HG03097 (cell line): ENCODE measurements at regions not wholly inside any gene's neighbourhood (a gene's known extent, or its start where the extent isn't known, plus 50 kb on each side); places are given as distances from the start of the nearest gene placed in this dataset.

Experiments
- ATAC-seq: cut with Tn5 transposase; IDR thresholded peaks from one replicate; pipeline ENCODE4 v1.9.1; 2021; ENCODE audit not compliant: unreplicated experiment, low FRiP score

DNA sequence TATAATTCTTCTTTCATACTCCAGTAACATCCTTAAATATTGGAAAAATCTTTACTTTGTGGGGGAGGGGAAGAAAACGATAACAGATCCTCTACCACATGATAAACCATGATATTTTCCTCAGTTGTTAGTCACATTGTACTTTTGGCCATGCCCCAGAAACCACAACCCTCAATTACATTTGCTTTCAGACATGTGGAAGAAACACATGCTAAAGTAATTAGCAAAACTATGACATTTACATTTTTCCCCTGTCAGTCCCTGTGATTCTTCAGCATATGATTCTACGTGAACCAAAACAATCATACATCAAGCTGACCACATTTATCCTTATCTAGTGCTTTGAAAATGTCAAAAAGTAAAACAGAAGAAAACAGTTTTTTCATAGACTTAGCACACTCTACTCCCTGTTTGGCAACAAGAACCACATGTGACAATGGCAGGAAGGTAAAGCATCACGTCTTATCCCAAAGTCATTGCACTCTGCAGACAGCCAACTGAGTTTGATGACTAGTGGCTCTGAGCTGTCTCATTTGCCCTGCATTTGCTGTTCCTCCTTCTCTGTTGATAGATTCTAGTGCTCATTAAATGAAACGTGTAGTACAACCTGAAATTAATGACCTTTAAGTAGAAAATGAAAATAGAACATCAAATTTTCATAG lies 505.8 kb upstream of the MARCKS start:
- ATAC-seq: no peak

DNA sequence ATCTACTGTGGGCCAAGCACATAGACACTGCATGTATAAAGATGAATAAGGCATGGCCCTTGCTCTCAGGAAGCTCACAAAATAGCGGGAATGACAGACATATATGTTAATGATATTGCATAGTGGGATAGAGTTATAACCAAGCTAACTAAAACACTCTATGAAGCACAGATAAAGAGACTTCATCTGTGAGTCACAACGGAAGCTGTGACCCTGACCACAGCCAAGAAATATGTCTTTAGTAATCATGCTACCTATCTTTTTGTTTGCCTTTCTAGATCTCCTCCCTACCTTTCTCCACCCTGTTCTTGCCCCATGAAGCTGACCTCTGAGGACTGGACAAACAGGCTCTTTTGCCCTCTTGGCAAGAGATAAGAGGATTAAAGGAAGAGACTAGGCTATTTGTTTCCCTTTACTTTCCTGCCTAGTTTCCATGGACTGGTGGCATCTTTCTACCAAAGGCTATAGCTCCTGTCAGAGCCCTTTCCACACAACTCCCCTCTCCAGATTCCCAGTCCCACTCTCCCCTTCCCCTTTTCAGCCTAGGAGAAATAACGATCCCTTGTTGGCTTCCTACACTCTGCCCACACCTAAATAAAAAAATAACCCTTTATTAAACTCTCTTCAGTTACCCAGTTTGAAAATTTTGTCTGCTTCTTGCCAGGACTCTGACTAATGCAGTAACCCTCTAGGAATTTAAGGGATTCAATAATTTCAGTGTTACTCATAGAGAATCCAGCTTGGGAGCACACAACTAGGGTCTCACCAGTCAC lies 504.9 kb upstream of the MARCKS start:
- no peak for ATAC-seq

DNA sequence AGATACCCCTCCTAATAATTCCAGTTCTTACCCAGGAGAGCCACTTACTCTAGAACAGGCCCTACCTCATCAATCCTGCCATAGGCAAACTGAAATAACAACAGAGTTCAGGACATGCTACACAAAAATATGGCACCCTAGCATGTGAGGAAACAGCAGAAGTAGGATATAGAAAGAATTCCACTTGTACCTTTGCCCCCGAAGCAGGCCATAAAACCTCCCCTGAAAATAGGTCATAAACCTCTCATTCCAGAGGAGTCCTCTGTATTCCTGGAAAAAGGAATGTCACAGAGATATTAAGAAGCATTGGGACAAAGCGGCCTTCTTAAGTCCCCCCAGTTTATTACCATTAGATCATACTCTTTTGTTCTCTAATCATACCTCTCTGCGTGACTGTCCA lies 504.3 kb upstream of the MARCKS start:
- ATAC-seq: no peak

DNA sequence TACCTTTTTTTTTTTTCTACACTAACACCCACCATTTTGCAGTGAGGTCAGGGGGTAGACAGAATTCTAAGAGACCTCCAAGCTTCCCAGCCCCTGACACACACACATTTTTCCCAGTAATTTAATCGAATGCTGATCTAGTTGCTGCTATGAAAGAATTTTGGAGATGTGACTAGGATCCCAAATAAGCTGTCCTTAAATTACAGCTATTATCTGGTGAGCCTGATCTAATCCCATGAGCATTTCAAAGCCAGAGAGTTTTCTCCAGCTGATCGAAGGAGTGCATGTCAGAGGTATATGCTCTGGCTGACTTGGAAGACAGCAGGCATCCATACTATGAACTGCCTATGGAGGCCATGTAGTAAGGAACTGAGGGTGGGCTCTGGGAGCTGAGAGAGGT lies 503.8 kb upstream of the MARCKS start:
- no peak for ATAC-seq

DNA sequence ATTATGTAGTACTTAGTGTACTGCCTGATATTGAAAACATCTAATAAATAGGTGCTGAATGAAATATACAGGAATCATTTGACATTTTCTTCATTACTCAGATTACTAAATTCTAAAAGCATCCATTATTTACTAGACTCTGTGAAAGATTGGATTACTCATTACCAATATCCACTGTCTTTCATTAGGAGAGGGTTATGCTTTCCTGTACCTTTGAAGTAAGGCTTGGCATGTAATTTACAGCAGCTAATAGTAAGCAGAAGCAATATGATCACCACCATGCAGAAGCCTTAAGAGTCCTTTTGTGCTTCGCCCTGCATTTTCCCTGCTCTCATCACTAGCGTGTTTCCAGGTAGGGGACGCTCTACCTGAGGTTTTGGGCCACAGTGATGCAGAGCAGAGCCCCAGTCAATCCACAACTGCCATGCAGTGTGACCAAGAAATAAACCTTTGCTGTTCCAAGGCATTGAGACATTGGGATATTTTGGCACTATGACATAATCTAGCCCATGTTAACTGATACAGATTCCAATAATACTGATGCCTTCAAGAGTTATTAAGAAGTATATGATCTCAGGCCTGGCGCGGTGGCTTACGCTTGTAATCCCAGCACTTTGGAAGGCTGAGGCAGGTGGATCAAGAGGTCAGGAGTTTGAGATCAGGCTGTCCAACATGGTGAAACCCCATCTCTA lies 502.8 kb upstream of the MARCKS start:
- ATAC-seq: no peak

DNA sequence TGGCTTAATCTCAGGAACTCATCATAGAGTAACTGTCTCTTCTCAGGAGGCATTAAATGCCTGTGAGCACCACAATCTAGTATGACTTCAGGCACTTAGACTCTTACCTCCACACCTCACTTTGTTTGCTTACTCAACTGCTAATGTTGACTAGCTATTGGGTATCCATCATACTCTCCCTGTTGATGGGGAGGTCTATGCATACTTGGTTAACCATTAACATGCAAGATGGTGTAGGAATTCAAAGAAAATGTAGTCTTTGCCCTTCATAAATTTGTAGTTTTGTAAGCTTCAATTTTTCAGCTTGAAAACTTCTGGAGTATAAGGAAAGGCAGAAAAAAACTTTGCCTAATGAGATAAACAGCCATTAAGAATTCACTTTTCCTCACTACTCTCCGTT lies 501.0 kb upstream of the MARCKS start:
- no peak for ATAC-seq

DNA sequence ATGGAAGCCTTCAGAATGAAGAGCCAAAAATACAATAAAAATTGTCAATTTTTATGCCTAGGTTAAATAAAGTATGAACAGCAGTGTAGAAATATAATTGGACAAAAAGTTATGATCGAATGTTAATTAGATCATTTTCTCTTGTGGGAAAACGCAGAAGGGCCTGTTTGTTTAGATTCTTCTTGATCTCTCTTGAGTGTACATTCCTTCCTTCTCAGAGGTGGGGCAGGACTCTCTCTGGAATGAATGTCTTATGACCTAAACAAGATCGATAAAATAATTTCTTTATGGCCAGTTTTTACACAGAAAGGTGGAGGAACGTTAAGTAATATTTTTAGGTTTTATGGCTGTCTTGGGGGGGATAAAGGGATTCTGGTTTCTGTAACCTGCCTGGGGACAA lies 500.1 kb upstream of the MARCKS start:
- ATAC-seq: no peak

DNA sequence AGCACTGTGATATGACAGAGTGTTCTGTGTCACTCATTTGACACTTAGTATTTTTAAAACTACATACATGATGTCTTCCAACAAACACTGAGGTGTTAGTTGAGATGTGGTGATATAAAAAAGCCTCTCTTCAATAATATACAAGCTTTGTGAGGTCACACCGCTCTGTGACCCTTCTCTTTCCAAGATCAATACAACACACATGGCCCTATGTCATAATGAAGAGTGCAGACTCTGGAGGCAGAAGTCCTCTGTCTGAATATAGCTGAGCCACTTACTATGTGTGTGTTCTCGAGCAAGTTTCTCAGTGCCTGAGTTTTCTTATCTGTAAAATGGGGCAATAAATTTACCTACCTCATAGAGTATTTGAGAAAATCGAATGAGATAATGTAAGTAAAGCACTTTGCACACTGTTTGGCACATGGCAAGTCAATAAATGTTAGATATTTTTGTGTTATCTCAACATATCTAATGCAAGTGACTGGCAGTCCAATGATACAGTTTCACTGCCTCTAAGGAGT lies 499.0 kb upstream of the MARCKS start:
- ATAC-seq: no peak

DNA sequence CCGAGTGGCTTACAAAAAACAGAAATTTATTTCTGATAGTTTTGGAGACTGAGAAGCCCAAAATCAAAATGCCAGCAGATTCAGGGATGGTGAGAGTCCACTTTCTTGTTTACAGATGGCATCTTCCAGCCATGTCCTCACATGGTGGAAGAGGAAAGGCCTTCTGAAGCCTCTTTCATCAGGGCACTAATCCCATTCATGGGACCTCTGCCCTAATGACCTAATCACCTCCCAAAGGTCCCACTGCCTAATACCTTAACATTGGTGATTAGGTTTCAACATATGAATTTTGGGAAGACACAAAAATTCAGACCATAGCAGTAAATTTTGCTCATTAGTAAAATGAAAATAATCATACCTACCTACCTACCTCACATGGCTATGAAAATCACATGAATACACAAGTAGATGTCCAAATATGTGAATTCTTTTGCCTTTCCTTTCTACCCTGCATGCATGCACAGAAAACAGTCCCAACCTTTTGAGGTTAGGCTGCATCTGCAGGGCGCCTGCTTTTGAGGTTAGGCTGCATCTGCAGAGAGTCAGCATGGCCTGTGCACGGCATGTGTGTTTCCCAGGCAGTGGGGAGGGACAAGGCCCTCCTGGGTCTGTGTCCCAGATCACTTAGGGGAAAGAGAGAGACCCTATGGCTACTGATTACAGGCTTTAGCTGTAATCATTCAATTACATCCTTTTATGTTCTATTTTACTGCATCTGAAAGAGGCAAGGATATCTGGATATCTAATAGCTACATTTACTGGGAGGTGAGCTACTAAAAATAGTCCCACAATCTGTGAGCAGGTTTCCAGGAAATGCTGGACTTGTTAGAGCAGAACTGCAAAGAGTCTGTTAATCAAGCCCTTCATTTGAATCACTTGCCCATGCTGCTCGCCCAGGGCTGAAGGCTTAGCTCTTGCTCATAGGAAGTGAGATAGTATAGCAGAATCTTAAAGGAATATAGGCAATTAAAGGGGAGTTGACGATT lies 497.7 kb upstream of the MARCKS start:
- ATAC-seq: no peak

DNA sequence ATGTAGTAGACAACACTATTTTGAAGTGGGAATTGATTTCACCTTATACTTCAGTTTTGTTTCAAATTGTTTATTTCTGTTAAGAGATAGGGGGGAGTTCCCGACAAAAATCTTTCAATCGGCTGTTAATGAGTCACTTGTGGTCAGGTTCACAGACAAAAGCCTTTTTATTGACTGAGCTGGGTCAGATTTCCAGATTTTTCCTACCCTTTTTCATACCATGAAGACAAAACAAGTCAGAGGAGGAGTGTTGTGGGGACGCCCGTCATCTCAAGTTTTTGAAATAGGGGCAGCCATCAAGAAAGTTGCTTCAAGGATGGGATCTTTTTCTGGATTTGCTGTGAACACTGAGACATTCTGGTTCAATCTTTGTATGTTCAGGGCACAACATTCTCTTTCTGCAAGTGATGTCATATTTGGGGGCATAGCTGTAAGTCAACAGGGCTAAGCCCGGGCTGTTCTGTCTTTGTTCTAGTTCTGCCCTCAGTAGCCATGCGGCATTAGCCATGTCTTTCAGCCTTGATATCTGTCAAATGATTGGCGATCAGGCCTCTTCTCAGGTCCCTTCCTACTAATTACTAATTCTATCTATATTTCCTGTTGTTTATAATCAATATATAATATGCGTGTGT lies 496.0 kb upstream of the MARCKS start:
- no peak for ATAC-seq

DNA sequence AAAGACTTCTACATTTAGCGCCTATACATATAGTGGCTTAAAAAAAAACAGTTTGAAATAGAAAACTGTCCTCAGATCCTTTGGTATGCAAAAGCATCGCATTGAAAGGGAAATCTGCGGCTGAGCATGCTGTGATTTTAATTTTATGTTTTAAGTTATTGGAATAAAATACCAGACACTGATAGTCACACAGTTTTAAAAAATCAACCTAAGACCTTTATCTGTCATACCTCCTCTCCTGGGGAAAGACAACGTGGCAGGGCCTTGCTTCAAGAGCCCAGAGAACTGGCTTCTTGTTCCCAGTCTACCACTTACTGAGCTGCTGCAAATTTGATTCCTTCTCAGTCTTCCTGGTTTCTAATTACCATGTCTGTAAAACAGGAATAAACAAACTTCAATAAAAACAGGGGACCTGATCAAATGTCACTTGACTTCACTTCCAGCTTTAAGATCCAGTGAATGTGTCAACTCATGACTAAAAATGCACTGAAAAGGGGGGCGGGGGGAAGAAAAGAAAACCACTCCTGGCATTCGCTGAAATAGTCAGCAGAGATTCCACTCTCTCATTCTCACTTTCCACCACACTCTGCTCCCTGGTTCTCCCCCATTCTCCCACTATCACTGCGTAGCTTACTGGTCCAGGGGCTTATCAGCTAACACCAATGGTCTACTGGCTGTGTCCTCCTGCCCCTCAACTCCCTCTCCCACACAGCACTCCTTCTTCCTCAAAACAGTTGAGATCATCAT lies 494.7 kb upstream of the MARCKS start:
- no peak for ATAC-seq

DNA sequence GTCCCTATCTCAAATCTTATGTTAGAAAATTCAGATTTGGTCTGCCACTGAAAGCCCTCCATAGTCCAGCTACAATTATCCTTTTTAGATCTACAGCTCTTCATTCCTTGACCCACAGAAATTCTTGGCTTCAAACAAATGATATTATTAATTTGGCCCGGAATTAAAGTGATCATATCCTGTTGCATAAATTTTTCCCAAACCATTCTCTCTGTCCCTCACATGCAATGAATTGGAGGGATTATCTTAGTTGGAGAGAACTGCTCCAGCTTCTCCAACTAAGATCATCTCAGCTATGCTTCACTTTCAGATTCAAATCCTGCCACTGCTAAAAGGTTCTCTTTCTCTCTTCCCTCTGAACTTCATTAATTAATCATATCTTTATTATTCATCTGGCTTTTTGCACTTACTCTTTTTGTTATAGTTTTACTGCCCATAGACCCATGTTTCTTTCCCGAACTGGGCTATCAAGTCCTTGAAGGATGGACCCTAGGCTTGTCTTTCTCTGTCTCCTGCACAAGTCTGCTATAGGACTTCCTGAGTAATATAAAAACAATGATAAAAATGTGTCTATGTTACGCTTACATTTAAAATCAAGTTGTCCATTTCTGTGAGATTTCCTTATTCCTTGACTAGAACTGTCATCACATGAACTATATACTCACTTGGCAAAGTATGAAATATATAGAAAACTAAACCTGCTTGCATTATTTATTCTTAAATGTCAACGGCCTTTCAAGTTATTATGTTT lies 493.9 kb upstream of the MARCKS start:
- no peak for ATAC-seq

DNA sequence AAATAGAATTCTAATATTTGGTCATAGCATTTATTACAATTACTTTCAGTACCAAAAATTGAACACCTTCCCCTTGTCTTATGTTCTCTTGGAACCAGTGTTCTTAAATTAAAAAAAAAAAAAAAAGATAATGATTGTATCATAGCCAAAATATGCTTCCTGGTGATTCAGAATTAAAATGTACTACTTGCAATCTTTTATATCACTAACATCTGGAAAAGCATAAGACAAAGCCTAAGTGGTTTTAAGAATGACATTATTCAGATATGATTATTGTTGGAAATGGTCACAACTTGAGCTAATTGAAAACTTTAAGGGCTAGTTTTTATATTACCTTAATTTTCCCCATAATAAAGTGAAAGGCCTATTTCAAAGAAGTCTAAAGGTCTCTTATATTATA lies 493.3 kb upstream of the MARCKS start:
- ATAC-seq: no peak

DNA sequence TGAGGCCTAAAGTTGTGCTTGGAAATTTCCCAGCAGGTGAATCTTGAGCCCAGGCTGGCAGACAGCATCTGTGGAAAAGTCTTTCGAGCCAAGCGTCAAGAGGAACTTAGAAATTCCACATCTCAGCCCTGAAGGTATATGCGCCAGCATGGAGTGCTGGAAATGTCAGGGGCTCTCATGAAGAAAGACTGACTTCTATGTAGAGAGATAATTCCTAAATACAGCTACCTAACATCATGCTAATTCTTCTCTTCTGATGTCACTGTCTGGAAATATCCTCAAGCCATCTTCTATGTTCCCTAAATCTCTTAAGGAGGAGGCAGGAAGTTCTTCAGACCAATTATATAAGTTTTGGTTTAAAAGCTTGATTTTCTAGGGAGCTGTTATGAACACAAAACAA lies 492.4 kb upstream of the MARCKS start:
- ATAC-seq: no peak

DNA sequence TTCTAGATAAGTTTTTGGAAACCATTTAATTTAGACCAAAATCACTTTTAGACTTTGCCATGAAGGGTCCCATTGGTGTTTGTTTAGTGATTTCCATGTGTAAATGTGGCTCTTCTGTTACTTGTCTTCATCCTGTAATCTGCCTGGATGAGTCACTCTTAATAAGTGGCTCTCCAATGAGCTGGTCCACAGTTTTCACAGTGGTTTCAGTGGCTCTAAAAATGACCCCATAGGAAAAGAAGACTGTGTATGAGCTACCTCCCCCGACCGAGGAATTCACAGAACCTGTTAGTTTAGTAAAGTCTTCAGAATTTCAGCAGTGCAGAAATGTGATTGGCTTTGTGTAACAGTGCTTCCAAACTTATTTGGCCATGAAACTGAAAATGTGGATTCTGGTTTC lies 492.0 kb upstream of the MARCKS start:
- no peak for ATAC-seq

DNA sequence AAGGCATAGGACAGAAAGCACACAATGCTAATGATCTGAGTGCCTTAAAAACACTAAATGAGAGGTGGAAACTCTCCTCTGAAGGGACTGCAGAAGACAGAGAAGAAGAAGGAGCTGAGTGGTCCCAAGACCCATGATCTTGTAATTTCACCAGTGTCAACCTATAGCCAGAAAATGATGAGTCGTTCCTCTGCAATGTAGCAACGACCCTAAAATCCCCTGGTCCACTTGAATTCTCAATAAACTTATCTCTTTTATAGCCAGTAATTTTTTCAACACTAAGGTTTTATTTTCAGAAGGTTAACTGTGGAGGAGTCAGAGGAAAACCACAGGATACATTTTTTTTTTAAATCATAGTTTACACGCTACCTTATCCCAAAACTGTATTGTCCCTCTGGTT lies 490.6 kb upstream of the MARCKS start:
- ATAC-seq: no peak

DNA sequence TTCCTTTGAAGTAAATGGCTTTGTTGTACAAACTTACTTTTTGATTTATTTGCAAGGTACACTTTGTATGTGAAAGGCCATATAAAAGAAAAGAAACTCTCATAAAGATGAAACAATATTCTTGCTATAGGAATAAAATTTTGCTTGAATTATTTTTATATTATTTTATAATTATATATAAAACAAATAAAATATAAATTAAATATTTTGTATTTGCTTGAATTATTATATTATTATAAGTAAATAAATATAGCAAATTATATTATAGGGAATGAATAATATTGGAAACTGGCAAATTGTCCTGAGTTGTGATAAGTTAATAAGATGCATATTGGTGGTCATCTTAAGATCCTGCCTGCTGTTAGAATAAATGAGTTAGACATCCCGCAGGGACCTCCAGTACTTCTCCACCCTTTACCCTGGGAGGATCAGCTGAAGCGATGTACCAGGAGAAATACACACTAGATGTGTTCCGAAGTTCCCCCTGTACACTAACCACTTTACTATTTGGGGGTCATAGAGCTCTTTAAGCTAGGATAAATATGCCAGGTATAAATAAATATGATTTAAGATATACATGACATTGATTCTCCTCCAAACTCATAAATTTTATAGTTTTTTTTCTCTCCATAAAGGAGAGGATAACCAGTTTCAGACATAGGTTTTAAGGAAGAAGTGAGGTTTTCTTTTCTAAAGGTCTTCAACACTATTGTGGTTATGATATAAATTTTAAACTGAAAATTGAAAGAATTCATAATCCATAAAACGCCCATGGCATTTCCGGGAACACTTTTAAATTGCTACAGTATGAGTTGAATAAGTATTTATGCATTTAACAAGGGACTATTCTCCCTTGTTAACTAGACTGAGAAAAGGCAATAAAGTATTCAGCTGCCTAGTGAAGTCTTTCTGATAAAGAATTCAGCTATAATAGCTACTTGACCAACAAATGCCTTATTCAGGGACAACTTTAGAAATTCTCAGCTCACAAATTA lies 486.3 kb upstream of the MARCKS start:
- no peak for ATAC-seq
